ENCODE measurements at regions not wholly inside any gene's neighbourhood (a gene's known extent, or its start where the extent isn't known, plus 50 kb on each side); places are given as distances from the start of the nearest gene placed in this dataset.
A peak's percentile ranks its signal among the peaks of the same experiment; 100 is the strongest.

DNA sequence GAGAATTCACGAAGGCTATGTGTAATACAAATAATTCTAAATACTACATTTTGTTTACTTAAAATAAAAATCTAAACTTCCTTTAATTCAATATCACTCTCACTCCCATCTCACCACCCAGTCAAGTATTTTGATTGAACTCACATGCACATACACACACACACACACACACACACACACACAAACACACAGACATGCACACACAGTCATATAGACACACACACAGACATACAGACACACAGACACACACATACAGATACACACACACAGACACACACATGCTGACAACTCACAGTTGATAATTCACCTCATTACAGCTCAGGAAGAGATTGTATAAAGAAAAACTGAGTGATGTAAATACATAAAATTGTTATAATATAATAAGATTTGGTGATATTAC lies 559.8 kb upstream of the SLC35B3 start:
- TF ChIP-seq POLR2A (IDR thresholded peaks at IDR 0.05; ENCODE audit: low read depth, low read length): no peak
- no peak for TF ChIP-seq RAD21 (IDR thresholded peaks at IDR 0.05; ENCODE audit: low read length)
- TF ChIP-seq MXI1 (IDR thresholded peaks at IDR 0.05; ENCODE audit: borderline replicate concordance, low read depth, low read length): no peak
- TF ChIP-seq NFE2L2 (IDR thresholded peaks at IDR 0.05; ENCODE audit: low read depth, low read length): no peak
- TF ChIP-seq MAFK (IDR thresholded peaks at IDR 0.05; ENCODE audit: low read depth, low read length): no peak
- TF ChIP-seq ELK1 (IDR thresholded peaks at IDR 0.05; ENCODE audit: borderline replicate concordance, low read depth, low read length): no peak
- no peak for TF ChIP-seq CTCF (conservative IDR thresholded peaks at IDR 0.05; ENCODE audit: low read depth, low read length)
- TF ChIP-seq CEBPB (IDR thresholded peaks at IDR 0.05; ENCODE audit: low read depth, low read length): no peak
- Histone ChIP-seq H2BK20ac (ENCODE audit: low read depth, low read length) (no peak overlapping the region), H2AK5ac (ENCODE audit: low read depth, low read length) (no peak overlapping the region), H3K56ac (ENCODE audit: extremely low read depth, insufficient read depth, low read length) (no peak overlapping the region), H4K20me1 (ENCODE audit: insufficient read depth, low read length) (no peaks in the 10 kb centered on the region), H2BK5ac (ENCODE audit: low read depth, low read length, poor library complexity, severe bottlenecking) (peak overlapping the region; percentile 81), H4K8ac (ENCODE audit: low read depth in 2 of 2, low read length in 2 of 2) (no peak overlapping the region), H2BK120ac (ENCODE audit: low read depth, low read length) (no peak overlapping the region), H3K36me3 (ENCODE audit: control insufficient read depth, insufficient read depth, low read length) (no peaks in the 10 kb centered on the region), H3K27ac (ENCODE audit: insufficient read depth, low read length) (no peak overlapping the region), H3K4me2 (ENCODE audit: low read depth, low read length) (no peak overlapping the region), H3K9ac (ENCODE audit: low read depth, low read length) (no peak overlapping the region), H4K91ac (ENCODE audit: insufficient read depth, low read depth, low read length) (no peak overlapping the region), H2AK9ac (replicated peaks; ENCODE audit: low read depth, low read length, poor library complexity) (no peak overlapping the region), H3K4me3 (ENCODE audit: insufficient read depth, low read depth, low read length) (no peak overlapping the region), H3K18ac (ENCODE audit: low read depth, low read length) (no peak overlapping the region), H3K4ac (ENCODE audit: low read depth, low read length) (no peak overlapping the region), H4K5ac (ENCODE audit: low read depth, low read length) (no peak overlapping the region), H3K23ac (ENCODE audit: low read depth, low read length) (no peak overlapping the region), H3K9me3 (ENCODE audit: control insufficient read depth, insufficient read depth, low read length) (no peaks in the 10 kb centered on the region), H3K79me1 (ENCODE audit: low read depth in 1 of 2, low read length in 2 of 2) (no peaks in the 10 kb centered on the region), H3K9me1 (ENCODE audit: insufficient read depth, low read length) (no peaks in the 10 kb centered on the region), H3K4me1 (ENCODE audit: control insufficient read depth, insufficient read depth, low read length) (no peaks in the 10 kb centered on the region), H3K27me3 (ENCODE audit: control insufficient read depth, insufficient read depth, low read length) (no peaks in the 10 kb centered on the region), H2BK15ac (ENCODE audit: low read depth, low read length) (no peak overlapping the region), H3K14ac (replicated peaks; ENCODE audit: low read depth, low read length) (no peak overlapping the region), H2AFZ (replicated peaks; ENCODE audit: low read length, poor library complexity) (no peak overlapping the region)
- ATAC-seq (ENCODE audit: low read depth): no peak
- in situ Hi-C loops (cut with MboI; ENCODE audit: low sequenced_read_pairs): loop anchor here (25.0 kb wide), 1 partner anchor 542 kb away; no protein-coding TSS in a partner anchor
- ChIA-PET CTCF (no interaction called here), POLR2A (ENCODE audit: unreplicated experiment) (no interaction called here)
- no peak for DNase-seq
- intact Hi-C loops (cut with micrococcal nuclease): no loop called here
- WGBS, 2 experiments (ENCODE audit: extremely low coverage in 2 of 2, insufficient read length in 1 of 2): no CpG with 5 or more reads among the region's 1 CpG
- dilution Hi-C loops (cut with HindIII; ENCODE audit: low sequenced_read_pairs, unreplicated experiment): no loop called here
- BruUV-seq (replicated peaks): no TSS peak
